ENCODE measurements at regions not wholly inside any gene's neighbourhood (a gene's known extent, or its start where the extent isn't known, plus 50 kb on each side); places are given as distances from the start of the nearest gene placed in this dataset.

DNA sequence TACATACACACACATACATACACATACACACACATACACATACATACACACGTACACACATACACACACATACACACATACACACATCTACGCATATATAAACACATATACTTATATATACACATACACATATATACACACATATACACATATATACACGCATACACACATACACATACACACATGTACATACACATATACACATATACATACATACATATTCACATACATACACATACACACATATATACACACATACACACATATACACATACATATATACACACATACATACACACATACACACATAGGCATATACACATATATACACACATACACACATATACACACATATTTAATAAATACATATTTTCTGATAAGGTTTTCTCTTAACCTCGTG is 324.0 kb downstream of the RPS6KC1 start:
- DNase-seq: no peak

DNA sequence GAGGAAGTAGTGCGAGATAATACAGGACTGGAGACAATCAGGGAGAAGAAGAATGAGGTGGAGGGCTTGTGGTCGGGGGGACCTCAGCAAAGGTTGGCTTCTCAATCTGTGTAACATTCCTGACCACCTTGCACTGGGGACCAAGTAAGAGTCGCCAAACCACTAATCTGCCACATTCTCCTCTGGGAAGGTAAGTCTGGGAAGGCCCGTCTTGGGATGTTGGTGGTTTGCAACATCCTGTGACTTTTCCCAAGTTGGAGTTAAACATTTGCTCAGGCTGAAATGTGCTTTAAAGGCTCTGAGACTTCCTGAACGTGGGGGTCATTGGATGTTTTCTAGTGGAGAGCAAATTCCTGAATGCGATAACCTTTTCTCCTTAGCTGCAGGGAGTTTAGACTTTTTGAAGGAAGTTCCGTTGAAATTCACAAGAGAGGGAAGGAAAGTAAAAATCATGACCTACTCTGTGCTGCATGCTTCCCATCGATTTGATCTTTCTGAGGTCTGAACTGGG is 325.9 kb downstream of the RPS6KC1 start:
- DNase-seq: no peak

DNA sequence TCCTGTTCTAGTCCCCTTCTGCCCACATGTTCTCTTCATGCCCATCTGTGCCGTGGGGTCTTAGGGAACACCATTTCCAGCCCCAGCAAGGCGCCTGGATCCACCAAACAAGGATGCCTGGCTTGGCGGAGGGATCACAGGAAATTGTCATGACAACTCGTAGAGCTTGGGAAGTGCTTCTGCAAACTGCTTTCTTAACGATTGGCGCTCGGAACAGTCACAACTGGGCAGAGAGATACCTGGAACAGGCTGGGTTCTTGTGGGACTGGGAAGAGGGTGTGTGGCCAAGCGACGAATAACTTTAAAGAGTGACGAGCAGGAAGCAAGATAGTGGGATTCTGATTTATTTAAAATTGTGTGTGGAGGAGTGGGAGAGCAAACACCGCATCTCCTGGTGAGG is 329.8 kb downstream of the RPS6KC1 start:
- DNase-seq: no peak

DNA sequence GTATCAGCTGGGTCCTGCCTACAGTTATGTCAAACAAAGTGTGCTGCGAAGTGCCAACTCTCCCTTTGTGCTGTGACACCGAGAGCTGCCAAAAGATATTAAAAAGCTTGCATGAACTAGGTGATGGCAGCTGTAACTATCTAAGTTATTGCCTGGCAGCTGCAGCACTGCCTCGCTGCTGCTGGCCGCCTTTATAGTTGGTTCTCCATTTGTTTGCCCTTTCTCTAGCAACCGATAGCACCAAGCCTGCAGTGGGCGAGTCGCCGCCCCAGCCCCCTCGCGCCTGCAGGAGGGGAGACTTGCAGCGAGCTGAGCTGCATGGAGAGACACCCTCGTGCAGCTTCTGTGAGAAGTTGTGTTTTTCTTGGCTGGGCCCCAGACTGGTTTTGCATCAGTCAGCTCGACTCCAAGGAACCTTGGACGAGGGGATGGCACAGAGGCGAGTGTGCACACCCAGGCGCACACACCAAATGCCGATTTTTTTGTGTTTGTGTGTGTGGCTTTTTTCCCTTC is 330.6 kb downstream of the RPS6KC1 start:
- peak; percentile 79 for DNase-seq

DNA sequence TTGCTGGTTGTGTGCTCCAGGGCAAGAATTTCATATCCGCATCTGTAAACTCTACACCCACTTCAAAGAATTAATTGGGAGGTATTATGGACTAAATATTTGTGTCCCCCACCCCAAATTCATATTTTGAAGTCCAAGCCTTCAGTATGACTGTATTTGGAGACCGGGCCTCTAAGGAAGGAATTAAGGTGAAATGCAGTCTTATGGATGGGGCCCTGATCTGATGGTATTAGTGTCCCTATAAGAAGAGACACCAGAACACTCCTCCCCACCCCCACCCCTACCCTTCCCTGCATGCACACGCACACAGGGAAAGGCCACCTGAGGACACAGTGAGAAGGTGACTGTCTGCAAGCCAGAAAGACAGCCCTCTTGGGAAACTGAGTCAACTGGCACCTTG is 332.4 kb downstream of the RPS6KC1 start:
- DNase-seq: no peak

DNA sequence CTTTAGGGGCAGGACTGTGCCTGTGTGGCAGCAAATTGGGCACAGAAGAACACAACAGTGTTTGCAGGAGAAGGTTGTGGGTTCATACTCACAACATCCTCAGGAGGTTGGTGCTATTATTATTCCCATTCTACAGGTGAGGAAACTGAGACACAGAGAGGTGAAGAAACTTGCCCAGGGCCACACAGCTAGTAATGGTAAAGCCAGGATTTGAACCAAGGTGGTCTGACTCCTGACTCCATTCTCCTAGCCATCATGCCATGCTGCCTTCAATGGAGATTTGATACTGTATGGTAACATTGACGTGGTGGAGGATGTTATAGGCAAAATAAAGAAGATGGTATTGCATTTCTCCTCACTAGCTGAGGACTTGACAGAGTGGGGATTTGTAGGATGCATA is 334.2 kb downstream of the RPS6KC1 start:
- DNase-seq: no peak

DNA sequence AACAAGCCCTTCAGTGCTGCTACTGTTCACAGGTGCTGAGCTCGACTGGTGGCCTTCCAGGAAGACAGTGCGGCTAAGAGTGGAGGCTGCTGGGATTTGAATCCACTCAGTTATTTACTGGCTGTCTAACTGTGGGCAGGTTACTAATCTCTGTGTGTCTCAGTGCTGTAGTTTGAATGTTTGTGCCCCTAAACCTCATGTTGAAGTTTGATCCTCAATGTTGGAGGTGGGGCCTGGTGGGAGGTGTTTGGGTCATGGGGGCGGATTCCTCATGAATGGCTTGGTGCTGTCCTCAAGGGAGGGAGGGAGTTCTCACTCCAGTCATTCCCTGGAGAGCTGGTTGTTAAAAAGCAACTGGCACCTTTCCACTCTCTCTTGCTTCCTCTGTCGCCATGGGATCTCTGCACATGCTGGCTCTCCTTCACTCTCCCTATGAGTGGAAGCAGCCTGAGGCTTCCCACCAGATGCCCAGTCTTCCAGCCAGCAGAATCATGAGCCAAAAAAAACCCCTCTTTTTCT is 334.8 kb downstream of the RPS6KC1 start:
- DNase-seq: no peak

DNA sequence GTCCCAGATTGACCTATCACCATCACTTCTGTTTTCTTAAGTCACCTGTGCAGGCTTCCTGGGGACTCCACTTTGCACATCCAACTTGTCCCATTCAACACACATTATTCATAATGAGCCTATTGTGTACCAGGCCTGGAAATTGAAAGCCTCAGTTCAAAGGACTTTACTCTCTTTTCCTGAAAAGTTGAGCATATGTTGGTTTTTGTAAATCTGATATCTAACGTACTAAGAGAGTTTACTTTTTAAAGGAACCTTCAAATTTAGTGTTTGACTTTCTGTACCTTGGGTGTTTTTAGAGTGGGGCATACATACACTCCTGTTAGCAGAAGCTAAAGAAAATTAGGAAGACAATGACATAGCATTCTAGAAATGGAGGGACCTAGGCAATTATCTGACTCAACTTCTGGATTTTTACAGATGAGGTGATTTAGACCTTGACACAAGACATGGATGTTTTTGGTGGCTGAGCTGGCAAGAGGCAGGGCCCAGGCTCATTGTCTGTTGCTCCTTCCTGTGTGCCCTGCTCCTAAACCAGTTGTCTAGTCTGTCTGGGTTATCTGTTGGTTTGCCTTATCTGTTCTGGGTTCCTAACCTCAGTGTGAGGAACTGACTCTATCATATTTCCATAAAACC is 336.5 kb downstream of the RPS6KC1 start:
- DNase-seq: no peak

DNA sequence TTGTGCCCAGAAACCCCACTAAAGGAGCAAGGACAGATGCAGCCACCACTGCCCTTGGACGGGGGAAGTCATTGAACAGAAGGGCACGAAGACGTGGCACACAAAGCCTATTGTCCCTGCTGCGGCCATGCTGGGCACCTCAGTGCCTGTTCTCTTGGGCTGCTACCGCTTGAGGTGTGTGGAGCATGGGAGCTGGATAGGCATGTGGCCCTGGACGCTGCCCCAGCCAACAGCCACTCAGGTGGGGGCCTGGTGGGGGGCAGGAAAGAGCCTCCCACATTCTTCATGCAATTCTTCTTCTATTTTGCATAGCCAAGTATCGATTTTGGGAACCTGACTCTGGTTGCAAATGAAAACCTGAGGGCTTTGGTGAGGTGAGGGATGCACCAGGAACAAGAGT is 337.2 kb downstream of the RPS6KC1 start:
- DNase-seq: no peak

DNA sequence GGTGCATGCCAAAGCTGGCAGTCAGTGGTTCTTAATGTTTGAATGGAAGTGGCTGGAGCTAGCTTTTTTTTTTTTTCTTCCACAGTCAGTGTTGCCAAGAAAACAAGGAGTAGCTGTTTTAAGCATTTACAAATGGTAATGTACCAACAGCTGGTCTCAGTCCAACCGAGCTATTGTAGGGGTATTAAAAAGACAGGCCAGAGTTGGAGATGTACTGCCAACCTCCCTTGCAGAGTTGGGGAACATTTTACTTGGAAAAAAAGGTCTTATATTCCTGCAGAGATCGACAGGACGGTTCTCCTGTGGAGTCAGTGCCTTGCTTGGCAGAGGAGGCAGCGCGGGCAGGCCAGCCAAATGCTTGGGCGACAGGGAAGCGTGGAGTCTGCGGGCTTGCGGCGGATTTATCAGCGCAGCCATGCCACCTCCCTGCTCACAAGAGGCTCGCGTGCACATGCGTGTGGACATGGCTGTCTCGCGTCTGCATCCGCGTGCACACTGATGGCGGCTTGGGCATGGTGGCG is 338.1 kb downstream of the RPS6KC1 start:
- DNase-seq: no peak

DNA sequence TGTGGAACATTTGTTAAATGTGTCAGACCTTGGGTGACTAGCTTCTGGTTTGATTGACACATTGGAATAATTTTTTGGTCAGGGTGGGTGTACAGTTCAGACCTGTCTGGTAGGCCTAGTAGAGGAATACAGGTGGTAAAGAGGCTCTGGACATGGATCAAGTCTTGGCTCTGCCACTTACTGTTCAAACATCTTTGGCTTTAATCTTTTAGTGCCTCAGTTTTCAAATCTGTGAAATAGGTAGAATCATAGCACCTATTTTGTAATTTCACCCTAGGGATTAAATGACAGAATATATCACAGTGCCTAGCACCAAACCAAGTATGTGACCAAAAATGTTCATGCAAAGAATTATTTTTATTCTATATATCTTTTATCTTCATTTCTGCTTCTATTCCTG is 340.4 kb downstream of the RPS6KC1 start:
- DNase-seq: no peak

DNA sequence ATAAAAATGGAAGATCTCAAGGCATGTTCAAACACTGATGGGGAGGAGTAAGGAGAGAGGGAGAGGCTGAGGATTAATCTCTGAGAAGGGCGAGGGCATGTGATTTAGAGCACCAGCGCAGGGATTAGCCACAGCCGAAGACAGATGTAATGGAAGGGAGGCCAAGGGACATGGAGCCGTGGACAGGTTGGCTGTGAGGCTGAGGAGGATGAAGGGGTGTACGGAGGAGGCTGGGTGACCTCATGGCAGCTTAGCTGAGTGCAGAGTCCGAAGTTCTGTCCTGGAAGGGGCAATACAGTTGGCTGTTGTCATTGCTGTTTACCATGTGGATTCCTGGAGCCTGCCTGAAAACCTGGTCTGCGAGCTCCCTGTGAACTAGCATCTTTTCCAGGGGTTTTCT is 342.8 kb downstream of the RPS6KC1 start:
- no peak for DNase-seq

DNA sequence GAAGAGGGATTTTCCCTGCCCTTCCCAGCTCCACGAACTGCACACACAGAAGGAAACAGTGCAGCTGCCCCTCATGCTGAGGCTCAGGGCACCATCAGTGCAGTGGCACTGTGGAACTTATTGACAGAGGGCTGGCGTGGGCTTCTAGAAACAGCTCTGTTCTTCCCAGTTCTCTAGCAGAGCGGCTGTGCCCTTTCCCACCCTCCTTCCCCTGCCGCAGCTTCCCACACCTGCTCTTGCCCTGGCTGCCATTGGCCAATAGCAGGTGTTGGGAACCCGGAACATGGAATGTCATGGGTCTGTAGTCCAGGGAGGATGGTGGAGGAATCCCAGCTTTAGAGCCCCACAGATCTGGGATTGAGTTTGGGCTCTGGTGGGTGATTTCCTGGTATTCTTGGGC is 343.8 kb downstream of the RPS6KC1 start:
- DNase-seq: no peak

DNA sequence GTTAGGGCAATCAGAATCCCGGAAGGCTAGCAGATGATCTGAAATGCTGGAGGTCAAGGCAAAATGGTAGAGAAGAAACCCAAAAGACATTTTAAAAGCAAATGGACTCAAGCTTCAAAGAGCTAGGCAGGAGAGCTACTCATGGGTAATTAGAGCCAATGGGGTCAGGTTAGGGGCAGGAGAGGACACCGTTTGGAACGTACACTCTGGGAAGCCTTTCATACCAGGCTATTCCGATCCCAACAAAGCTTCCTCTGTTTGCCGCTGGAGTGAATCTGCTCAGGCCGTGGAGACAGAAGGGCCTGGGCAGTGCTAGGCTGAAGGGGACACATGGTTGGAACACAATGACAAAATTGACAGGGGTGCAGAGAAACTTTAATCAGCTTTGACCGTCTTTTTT is 346.6 kb downstream of the RPS6KC1 start:
- DNase-seq: no peak

DNA sequence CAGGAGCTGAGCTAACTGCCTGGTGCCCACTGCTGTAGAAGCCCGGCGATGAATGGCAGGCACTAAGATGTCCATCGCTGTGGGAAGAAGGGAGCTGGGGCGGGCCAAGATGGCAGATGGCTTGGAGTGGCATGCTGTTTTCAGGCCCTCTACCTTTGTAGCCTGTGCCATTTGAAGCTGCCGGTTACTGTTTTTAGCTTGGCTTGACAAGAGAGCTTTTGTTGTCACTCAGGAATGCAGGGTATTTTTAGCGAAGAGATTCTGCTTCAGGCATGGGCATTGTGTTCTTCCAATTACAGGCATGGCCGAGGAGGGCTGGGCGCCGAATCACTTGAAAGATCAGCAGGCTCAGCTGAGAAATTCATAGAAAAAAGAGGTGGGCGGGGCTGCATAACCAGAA is 348.7 kb downstream of the RPS6KC1 start:
- no peak for DNase-seq

DNA sequence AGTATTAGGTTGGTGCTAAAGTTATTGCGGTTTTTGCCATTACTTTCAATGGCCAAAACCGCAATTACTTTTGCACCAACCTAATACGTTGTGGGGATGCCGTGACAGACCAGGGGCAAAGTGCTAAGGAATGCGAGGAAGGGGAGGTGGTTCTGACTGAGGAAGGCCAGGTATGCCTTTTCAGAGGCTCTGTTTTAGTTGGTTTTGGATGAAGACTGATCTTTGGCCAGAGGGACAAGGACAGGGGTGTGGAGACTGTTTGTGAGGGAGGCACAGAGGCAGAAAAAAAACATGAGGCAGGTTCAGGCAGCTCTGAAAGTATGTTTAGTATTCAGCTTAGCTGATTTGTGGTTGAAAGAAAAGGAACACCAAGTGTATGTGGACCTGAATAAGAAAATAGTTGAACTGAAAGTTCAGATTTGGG is 358.2 kb downstream of the RPS6KC1 start:
- DNase-seq: no peak

DNA sequence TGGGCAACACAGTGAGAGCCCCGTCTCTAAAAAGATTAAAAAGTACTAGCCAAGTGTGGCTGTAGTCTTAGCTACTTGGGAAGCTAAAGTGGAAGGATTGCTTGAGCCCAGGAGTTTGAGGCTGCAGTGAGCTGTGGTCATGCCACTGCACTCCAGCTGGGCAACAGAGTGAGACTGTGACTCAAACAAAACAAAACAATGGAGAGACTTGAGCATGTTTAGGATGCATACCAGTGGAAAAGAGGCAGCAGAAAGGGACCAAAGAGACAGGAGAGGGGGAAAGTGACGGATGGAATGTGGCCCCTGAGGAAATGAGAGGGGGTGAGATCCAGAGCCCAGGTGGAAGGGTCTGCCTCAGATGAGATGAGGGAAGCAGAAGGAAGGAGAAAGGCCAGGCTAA is 358.9 kb downstream of the RPS6KC1 start:
- no peak for DNase-seq

DNA sequence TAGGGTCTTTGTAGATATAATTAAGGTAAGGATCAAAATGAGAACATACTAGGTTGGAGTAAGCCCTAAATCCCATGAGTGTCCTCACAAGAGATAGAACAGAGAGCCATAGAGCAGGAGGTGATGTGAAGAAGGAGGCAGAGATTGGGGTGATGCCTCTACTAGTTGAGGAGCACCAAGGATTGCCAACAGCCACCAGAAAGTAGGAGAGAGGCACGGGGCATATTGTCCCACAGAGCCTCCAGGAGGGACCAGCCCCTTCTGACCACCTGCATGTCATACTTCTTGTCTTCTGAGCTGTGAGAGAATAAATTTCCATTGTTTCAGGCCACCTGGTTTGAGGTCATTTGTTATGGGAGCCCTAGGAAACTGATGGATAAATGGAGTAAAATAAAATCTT is 363.3 kb downstream of the RPS6KC1 start:
- DNase-seq: no peak

DNA sequence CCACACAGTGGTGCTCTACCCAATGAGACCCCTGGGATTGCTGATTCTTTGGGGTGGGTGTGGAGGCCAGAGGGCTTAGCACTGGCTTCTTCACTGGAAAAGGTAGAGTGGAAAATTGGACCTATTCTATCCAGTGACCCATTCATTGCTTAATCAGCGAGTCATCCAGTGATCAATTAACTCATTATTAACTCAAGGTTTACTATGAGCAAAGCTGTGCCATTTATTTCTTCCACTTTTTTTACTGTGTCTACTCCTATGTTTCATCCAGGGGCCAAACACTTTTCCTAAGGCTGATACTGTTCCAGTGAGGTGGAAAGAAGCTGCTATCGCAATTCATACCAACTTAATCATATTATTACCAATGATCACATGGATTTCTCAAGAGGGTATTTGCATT is 363.9 kb downstream of the RPS6KC1 start:
- no peak for DNase-seq

DNA sequence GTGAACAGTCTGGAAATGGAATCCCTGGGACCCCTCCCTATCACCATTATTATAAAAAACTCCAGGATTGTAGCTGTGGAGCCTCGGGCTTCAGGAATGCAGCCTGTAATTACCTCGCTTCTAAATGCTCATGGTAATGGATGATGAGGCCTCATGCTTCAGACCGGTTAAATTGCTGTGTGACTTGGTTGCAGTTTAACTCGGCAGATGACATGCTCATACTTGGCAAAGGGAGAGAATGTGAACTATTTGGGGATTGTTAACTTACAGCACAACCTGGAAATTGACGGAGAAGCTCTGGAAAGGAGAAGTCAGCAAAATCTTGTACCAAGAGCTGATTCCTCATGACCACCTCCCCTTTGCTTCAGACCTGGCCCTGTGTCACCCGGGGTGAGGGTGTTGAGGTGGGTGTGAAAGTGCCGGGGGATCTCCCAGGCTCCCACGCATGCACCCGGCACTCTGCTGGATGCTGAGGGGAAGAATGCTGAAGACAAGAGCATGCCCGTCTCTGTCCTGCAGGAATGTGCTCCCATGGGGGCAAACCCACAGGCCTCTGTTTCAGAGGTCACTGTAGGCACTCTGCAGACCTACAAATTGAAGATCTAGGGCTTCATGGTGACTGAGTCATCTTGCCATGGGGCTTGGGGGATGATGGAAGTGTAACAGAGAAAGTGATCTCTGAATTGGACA is 364.8 kb downstream of the RPS6KC1 start:
- DNase-seq: no peak

DNA sequence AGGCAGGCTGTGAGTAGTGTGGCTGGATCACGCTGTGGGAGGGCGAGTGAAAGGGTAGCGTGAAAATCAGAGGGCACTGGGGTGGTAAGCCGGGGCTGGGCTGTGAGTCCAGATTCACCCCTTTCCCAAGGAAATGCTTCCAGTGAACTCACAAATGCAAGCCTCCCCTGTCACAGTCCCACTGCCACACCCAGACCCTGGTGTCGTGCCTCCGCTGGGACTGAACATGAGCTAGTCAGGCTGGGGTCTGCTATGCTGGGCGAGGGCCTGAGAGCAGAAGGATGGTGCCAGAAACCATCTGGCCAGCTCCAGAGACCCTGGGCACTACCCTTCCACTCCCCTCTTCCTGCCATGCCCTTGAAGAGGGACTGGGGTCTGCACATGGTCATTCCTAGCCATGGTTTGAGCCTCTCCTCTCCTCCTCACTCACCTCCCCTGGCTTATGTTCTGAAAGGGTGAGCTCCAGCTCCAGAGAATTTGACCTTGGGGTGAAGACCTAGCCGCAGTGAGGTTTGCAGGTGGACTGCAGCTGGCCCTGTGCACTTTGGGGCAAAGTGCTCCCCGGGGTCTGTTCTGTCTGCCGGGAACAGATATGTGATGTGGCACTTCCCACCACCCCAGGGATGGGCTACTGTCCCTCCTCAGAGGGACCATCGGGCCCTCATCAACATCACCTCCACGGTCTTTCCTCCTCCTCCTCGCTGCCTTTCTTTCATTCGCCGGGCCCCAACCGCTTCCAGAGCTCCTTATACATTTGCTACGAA is 365.6 kb downstream of the RPS6KC1 start:
- DNase-seq: no peak

DNA sequence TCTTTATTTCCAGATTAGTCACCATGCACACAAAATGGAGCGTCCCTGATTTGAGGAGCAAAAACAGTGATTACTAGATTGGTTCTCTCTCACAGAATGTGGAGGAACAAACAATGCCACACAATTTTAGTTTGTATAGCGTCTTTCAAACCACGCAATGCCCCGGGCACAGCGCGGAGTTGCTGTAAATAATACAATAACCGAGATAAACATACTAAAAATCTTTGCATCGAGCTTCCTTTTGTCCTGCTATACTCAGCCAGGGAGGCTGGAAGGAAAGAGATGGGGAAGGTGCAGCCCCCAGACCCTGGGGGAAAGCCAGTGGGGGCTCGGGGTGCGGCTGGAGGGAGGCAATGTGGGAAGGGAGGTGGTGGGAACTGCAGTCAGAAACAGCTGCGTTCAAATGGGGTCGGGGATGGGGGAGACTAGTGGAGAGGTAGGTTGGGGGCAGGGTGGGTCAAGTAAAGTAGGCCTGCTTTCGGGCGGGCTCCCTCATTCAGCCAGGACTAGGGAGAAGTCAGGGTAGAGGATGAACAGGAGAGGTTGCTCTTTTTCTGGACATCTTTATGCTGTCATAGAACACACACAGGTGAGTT is 366.3 kb downstream of the RPS6KC1 start:
- no peak for DNase-seq

DNA sequence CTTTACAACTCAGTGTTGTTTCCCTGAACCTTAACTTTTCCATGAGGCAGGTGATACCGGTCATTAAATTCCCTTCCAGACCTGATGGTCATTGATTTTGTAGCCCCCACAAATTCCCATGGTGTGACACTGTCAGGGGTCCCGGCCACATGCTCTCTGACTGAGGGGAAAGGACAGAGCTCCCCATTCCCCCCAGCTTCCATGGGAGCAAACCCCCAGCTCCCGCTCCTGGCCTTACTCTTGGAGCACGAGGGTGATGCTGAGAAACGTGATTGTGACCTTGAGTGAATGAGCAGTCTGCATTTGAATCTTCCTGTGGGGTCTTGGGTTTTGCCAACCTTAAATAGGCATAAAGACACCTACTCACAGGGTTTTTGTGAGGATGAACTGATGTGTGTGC is 366.8 kb downstream of the RPS6KC1 start:
- no peak for DNase-seq
